ENCODE measurements at regions not wholly inside any gene's neighbourhood (a gene's known extent, or its start where the extent isn't known, plus 50 kb on each side); places are given as distances from the start of the nearest gene placed in this dataset.
A peak's percentile ranks its signal among the peaks of the same experiment; 100 is the strongest.

DNA sequence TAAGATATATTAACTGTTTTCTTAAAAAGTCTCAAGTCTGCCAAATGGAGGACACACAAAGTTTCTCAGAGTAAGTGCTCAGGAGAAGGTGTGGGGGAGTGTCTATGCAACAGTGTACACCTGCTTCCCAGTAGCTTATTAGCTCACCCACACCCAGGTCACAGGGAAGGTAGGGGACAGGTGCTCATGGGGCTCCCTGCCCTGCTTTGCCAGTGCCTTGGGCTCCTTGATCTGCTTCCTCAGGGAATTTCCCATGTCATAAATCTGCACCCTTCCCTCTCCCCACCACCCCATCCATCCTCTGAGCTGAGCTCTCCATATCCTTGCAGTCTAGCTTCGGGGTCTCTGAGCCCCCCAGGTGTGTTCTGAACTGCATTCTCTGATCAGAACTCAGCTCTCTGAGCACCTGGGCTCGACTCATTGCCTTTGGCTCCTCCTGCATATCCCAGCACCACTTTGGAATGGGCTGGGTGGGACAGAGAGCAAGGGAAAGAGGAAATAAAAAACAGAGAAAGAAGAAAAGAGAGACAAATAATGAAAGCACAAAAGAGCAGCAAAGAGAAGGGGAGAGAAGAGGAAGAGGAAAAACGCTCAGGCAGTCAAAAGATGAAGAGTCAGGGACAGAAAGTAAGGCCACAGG lies 87.0 kb upstream of the ATP1B1 start:
- no peaks in the 10 kb centered on the region for H3K9me3 Mint-ChIP-seq
- H3K27me3 Mint-ChIP-seq: peaks cover 10% of the 10 kb centered on the region
- DNase-seq (ENCODE audit: low spot score in 2 of 2): no peak
- ATAC-seq (replicated peaks; ENCODE audit: extremely low read depth, poor library complexity, severe bottlenecking): no peak
- no peak overlapping the region for H3K4me3 Mint-ChIP-seq
- no peaks in the 10 kb centered on the region for H3K36me3 Mint-ChIP-seq (ENCODE audit: insufficient read depth)
- H3K27ac Mint-ChIP-seq (ENCODE audit: low read depth): no peak overlapping the region
- H3K4me1 Mint-ChIP-seq: no peaks in the 10 kb centered on the region

GRCh38 chr1:169020684-169021083 lies 85.8 kb upstream of the ATP1B1 start:
- peaks cover 10% of the 10 kb centered on the region for H3K27me3 Mint-ChIP-seq
- no peaks in the 10 kb centered on the region for H3K4me1 Mint-ChIP-seq
- no peak overlapping the region for H3K27ac Mint-ChIP-seq (ENCODE audit: low read depth)
- no peaks in the 10 kb centered on the region for H3K36me3 Mint-ChIP-seq (ENCODE audit: insufficient read depth)
- ATAC-seq (replicated peaks; ENCODE audit: extremely low read depth, poor library complexity, severe bottlenecking): no peak
- no peaks in the 10 kb centered on the region for H3K9me3 Mint-ChIP-seq
- no peak for DNase-seq (ENCODE audit: low spot score in 2 of 2)
- no peak overlapping the region for H3K4me3 Mint-ChIP-seq

GRCh38 chr1:169022648-169023047 lies 83.8 kb upstream of the ATP1B1 start:
- Mint-ChIP-seq H3K36me3 (ENCODE audit: insufficient read depth) (no peaks in the 10 kb centered on the region), H3K9me3 (no peaks in the 10 kb centered on the region), H3K27ac (ENCODE audit: low read depth) (no peak overlapping the region), H3K4me3 (no peak overlapping the region), H3K4me1 (no peaks in the 10 kb centered on the region), H3K27me3 (peaks cover 10% of the 10 kb centered on the region)
- no peak for ATAC-seq (replicated peaks; ENCODE audit: extremely low read depth, poor library complexity, severe bottlenecking)
- no peak for DNase-seq (ENCODE audit: low spot score in 2 of 2)

DNA sequence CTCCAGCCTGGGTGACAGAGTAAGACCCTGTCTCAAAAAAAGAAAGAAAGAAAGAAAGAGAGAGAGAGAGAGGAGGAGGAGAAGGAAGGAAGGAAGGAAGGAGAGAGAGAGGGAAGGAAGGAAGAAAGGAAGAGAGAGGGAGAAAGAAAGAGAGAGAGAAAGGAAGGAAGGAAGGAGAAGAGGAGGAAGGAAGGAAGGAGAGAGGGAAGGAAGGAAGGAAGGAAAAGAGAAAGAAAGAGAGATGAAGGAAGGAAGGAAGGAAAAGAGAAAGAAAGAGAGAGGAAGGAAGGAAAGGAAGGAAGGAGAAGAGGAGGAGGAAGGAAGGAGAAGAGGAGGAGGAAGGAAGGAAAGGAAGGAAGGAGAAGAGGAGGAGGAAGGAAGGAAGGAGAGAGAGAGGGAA lies 82.2 kb upstream of the ATP1B1 start:
- peaks cover 10% of the 10 kb centered on the region for H3K27me3 Mint-ChIP-seq
- no peaks in the 10 kb centered on the region for H3K4me1 Mint-ChIP-seq
- no peak overlapping the region for H3K4me3 Mint-ChIP-seq
- H3K36me3 Mint-ChIP-seq (ENCODE audit: insufficient read depth): no peaks in the 10 kb centered on the region
- no peak for ATAC-seq (replicated peaks; ENCODE audit: extremely low read depth, poor library complexity, severe bottlenecking)
- H3K9me3 Mint-ChIP-seq: no peaks in the 10 kb centered on the region
- DNase-seq (ENCODE audit: low spot score in 2 of 2): no peak
- H3K27ac Mint-ChIP-seq (ENCODE audit: low read depth): no peak overlapping the region

GRCh38 chr1:169024800-169025271 lies 81.7 kb upstream of the ATP1B1 start:
- Mint-ChIP-seq H3K4me3 (no peak overlapping the region), H3K4me1 (no peaks in the 10 kb centered on the region)

GRCh38 chr1:169025412-169025811 lies 81.1 kb upstream of the ATP1B1 start:
- DNase-seq (ENCODE audit: low spot score in 2 of 2) (no peak), ATAC-seq (replicated peaks; ENCODE audit: extremely low read depth, poor library complexity, severe bottlenecking) (no peak)
- no peak overlapping the region for H3K27ac Mint-ChIP-seq (ENCODE audit: low read depth)
- H3K27me3 Mint-ChIP-seq: peaks cover 10% of the 10 kb centered on the region
- H3K4me1 Mint-ChIP-seq: no peaks in the 10 kb centered on the region
- no peaks in the 10 kb centered on the region for H3K36me3 Mint-ChIP-seq (ENCODE audit: insufficient read depth)
- no peak overlapping the region for H3K4me3 Mint-ChIP-seq
- H3K9me3 Mint-ChIP-seq: no peaks in the 10 kb centered on the region

More at GRCh38 chr1:169024800-169025271, 81.7 kb upstream of the ATP1B1 start:
- ATAC-seq (replicated peaks; ENCODE audit: extremely low read depth, poor library complexity, severe bottlenecking): no peak
- no peak for DNase-seq (ENCODE audit: low spot score in 2 of 2)
- H3K27me3 Mint-ChIP-seq: peaks cover 10% of the 10 kb centered on the region
- no peaks in the 10 kb centered on the region for H3K9me3 Mint-ChIP-seq
- H3K27ac Mint-ChIP-seq (ENCODE audit: low read depth): no peak overlapping the region
- no peaks in the 10 kb centered on the region for H3K36me3 Mint-ChIP-seq (ENCODE audit: insufficient read depth)

GRCh38 chr1:169027607-169028320 lies 78.7 kb upstream of the ATP1B1 start:
- DNase-seq (ENCODE audit: low spot score in 2 of 2) (no peak), ATAC-seq (replicated peaks; ENCODE audit: extremely low read depth, poor library complexity, severe bottlenecking) (no peak)
- Mint-ChIP-seq H3K9me3 (no peaks in the 10 kb centered on the region), H3K4me1 (no peaks in the 10 kb centered on the region), H3K27me3 (peaks cover 10% of the 10 kb centered on the region), H3K36me3 (ENCODE audit: insufficient read depth) (no peaks in the 10 kb centered on the region), H3K4me3 (no peak overlapping the region), H3K27ac (ENCODE audit: low read depth) (no peak overlapping the region)

DNA sequence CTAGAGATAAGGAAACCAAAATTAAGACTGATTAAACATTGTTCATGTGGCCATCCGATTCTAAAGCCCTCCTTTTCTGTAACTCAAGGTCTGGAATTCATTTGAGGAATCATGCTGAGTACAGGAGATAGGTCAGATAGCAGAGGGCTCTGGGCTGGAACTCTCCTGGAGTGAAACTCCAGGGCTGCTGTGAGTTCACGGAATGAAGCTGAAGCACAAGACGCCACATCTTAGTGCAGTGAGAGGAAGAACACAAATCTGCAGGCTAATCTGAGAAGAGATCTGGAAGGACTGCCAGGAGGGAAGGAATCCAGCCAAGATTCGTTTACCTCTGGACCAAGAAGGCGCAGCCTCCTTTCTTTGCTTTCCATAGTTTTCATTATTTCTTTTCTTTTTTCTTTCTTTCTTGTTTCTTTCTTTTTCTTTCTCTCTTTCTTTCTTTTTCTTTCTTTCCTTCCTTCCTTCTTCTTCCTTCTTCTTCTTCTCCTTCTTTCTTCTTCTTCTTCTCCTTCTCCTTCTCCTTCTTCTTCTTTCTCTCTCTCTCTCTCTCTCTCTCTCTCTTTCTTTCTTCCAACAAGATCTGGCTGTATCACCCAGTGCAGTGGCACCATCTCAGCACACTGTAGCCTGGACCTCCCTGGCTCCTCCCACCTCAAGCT lies 74.8 kb upstream of the ATP1B1 start:
- ATAC-seq (replicated peaks; ENCODE audit: extremely low read depth, poor library complexity, severe bottlenecking) (no peak), DNase-seq (ENCODE audit: low spot score in 2 of 2) (no peak)
- no peaks in the 10 kb centered on the region for H3K9me3 Mint-ChIP-seq
- no peaks in the 10 kb centered on the region for H3K36me3 Mint-ChIP-seq (ENCODE audit: insufficient read depth)
- no peak overlapping the region for H3K27ac Mint-ChIP-seq (ENCODE audit: low read depth)
- H3K27me3 Mint-ChIP-seq: no peaks in the 10 kb centered on the region
- no peaks in the 10 kb centered on the region for H3K4me1 Mint-ChIP-seq
- H3K4me3 Mint-ChIP-seq: no peak overlapping the region

- H3K4me3 Mint-ChIP-seq: no peak overlapping the region
- ATAC-seq (replicated peaks; ENCODE audit: extremely low read depth, poor library complexity, severe bottlenecking): no peak
- H3K4me1 Mint-ChIP-seq: peaks cover 37% of the 10 kb centered on the region
Measured at GRCh38 chr1:169041366-169041765, 65.1 kb upstream of the ATP1B1 start.

DNA sequence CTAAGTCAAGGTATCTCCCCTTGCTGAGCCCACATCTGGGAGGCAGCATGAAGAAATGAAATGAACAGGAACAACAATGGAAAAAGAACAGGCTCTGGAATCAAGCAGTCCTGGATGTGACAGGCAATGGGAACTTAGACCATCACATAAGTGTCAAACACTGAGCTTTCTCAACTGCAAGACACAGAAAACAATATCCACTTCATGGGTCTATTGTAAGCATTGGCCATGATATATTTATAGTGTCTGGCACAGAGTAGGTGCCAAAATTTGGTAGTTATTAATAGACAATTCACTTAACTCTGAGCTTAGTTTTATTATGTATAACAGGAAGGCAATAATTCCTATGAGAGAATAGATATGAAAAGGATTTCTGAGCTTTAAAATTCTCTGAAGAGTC lies 64.1 kb upstream of the ATP1B1 start:
- Mint-ChIP-seq H3K4me1 (peaks cover 37% of the 10 kb centered on the region), H3K4me3 (no peak overlapping the region), H3K27ac (ENCODE audit: low read depth) (no peak overlapping the region), H3K9me3 (peaks cover under 1% of the 10 kb centered on the region), H3K36me3 (ENCODE audit: insufficient read depth) (no peaks in the 10 kb centered on the region), H3K27me3 (no peaks in the 10 kb centered on the region)
- ATAC-seq (replicated peaks; ENCODE audit: extremely low read depth, poor library complexity, severe bottlenecking) (no peak), DNase-seq (ENCODE audit: low spot score in 2 of 2) (no peak)

More at GRCh38 chr1:169041366-169041765, 65.1 kb upstream of the ATP1B1 start:
- H3K9me3 Mint-ChIP-seq: peaks cover 6% of the 10 kb centered on the region
- DNase-seq (ENCODE audit: low spot score in 2 of 2): no peak
- H3K27me3 Mint-ChIP-seq: no peaks in the 10 kb centered on the region
- H3K36me3 Mint-ChIP-seq (ENCODE audit: insufficient read depth): no peaks in the 10 kb centered on the region
- no peak overlapping the region for H3K27ac Mint-ChIP-seq (ENCODE audit: low read depth)

- Mint-ChIP-seq H3K27ac (ENCODE audit: low read depth) (peak overlapping the region; percentile 52), H3K9me3 (no peaks in the 10 kb centered on the region), H3K27me3 (no peaks in the 10 kb centered on the region), H3K4me1 (peaks cover 37% of the 10 kb centered on the region), H3K36me3 (ENCODE audit: insufficient read depth) (no peaks in the 10 kb centered on the region), H3K4me3 (peak overlapping the region; percentile 22)
- ATAC-seq (replicated peaks; ENCODE audit: extremely low read depth, poor library complexity, severe bottlenecking) (no peak), DNase-seq (ENCODE audit: low spot score in 2 of 2) (no peak)
Measured at GRCh38 chr1:169043823-169044222, 62.7 kb upstream of the ATP1B1 start.

DNA sequence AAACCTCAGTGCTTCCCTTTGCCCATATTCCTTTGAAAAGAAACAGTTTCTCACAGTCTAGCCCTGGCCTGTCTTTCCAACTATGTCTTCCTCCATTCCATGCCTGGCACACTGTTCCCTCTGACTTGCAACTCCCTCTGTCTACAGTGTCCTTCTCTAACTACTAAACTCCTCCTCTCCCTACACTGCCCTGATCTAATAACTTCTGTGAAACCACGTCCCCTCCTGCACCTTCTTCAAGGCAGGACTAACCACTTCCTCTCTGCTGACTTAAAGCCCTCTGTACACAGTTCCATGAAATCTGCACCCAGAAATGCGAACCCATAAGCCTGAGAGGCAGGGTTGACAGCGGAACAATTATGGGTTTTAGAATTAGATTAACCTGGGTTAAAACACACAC lies 62.2 kb upstream of the ATP1B1 start:
- Mint-ChIP-seq H3K27me3 (no peaks in the 10 kb centered on the region), H3K4me3 (peak overlapping the region; percentile 22), H3K4me1 (peaks cover 37% of the 10 kb centered on the region), H3K27ac (ENCODE audit: low read depth) (peak overlapping the region; percentile 4), H3K9me3 (no peaks in the 10 kb centered on the region), H3K36me3 (ENCODE audit: insufficient read depth) (no peaks in the 10 kb centered on the region)
- DNase-seq (ENCODE audit: low spot score in 2 of 2): peak in 1 of 2 donors; percentile 25
- peak; percentile 97 for ATAC-seq (replicated peaks; ENCODE audit: extremely low read depth, poor library complexity, severe bottlenecking)

GRCh38 chr1:169044971-169045370 lies 61.5 kb upstream of the ATP1B1 start:
- H3K4me1 Mint-ChIP-seq: peaks cover 37% of the 10 kb centered on the region
- H3K27ac Mint-ChIP-seq (ENCODE audit: low read depth): peak overlapping the region; percentile 77
- H3K36me3 Mint-ChIP-seq (ENCODE audit: insufficient read depth): no peaks in the 10 kb centered on the region
- no peak for ATAC-seq (replicated peaks; ENCODE audit: extremely low read depth, poor library complexity, severe bottlenecking)
- no peak for DNase-seq (ENCODE audit: low spot score in 2 of 2)
- no peaks in the 10 kb centered on the region for H3K27me3 Mint-ChIP-seq
- no peaks in the 10 kb centered on the region for H3K9me3 Mint-ChIP-seq
- no peak overlapping the region for H3K4me3 Mint-ChIP-seq

Measured in central memory CD8-positive, alpha-beta T cell (primary cell).